Lower leg skin (tissue), 4 donors: ENCODE measurements at regions not wholly inside any gene's neighbourhood (a gene's known extent, or its start where the extent isn't known, plus 50 kb on each side); places are given as distances from the start of the nearest gene placed in this dataset.

Source experiments
- DNase-seq, 2 donors: peaks; one replicate each; pipeline ENCODE4 v3.0.0-alpha.2; 2019; ENCODE audit warnings: low spot score in 2 of 2
- H3K4me3 ChIP-seq: fragments of 200-600 bp; sonication (generic); 2 replicates; pipeline ENCODE4 v1.5.1; 2017; ENCODE audit warnings: mild to moderate bottlenecking, low read depth; ENCODE audit not compliant: poor library complexity, severe bottlenecking
- POLR2A ChIP-seq, 2 donors: fragments of 450-650 bp; IDR thresholded peaks; one replicate each; pipeline ENCODE4 v1.6.1; 2016 to 2017; ENCODE audit warnings: antibody characterized with exemption in 2 of 2, mild to moderate bottlenecking in 1 of 2, moderate library complexity in 1 of 2
- WGBS, 2 donors: methylation state at CpG; one replicate each; pipeline ENCODE4 v1.1.5; 2018; 5-methylcytosine and 5-hydroxymethylcytosine counted together
- intact Hi-C: fragments of 100-400 bp; cut with DNase I; formaldehyde crosslinking; loops from one replicate; pipeline ENCODE4 v1.15.0; 2023; ENCODE audit warnings: low total_unique reads
- TF ChIP-seq, protein P1 (sequence below), 3 donors: fragments of 450-650 bp; IDR thresholded peaks; one replicate each; pipeline ENCODE4 v1.5.1; 2016; ENCODE audit warnings: antibody characterized with exemption in 3 of 3, mild to moderate bottlenecking in 3 of 3, moderate library complexity in 2 of 3

DNA sequence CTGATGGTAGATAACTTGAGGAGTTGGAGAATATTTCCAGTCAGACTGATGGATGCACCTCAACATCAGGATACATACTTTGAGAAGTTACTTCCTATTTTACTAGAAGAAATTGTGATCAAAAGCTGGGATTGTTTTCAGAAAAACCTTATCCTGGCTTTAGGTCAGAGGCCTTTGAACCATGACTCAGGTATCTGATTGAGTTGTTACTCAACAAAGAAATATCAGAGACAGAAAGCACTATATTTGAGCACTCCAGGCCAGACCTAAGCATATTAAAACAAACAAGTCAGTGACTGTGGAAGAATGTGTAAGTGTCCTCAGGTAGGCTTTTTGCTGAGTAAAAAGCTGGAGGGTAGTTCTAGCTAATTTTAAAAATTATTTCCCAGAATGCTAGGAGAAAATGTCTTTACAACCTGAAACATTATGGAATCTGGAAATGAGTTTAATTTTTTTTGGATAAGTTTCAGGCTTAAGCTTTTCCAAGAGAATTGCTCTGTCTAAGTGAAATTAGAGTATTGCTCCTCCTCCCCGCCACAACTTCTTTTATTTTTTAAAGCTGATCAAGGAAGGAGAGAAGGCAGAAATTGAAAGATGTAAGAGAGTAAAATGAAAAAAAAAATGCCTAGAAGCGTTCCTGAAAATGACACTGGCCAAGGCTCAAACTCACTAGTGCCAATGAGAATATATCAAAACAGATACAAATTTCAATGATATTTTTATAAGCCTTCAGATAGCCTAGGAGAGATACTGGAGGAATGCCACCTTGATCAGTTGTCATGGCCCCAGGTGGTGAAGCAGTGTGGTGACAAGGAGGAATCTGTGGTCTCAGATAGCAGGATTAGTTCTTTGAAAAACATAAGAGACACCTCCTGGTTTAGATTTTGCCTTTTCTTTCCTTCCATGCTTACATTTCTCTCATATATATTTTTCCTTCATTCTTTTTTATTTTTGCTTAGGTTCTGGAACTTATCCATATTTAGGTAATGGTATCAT, 790.3 kb downstream of the TMTC2 start:
- DNase-seq, result no peak
- no peak overlapping the region for H3K4me3 ChIP-seq
- intact Hi-C loops, result no loop called here
- WGBS, 2 donors, result 68 to 75% methylated on average over 2 of the region's 2 CpGs
- TF ChIP-seq POLR2A (IDR thresholded peaks at IDR 0.05), result no peak
- TF ChIP-seq, protein P1, sequence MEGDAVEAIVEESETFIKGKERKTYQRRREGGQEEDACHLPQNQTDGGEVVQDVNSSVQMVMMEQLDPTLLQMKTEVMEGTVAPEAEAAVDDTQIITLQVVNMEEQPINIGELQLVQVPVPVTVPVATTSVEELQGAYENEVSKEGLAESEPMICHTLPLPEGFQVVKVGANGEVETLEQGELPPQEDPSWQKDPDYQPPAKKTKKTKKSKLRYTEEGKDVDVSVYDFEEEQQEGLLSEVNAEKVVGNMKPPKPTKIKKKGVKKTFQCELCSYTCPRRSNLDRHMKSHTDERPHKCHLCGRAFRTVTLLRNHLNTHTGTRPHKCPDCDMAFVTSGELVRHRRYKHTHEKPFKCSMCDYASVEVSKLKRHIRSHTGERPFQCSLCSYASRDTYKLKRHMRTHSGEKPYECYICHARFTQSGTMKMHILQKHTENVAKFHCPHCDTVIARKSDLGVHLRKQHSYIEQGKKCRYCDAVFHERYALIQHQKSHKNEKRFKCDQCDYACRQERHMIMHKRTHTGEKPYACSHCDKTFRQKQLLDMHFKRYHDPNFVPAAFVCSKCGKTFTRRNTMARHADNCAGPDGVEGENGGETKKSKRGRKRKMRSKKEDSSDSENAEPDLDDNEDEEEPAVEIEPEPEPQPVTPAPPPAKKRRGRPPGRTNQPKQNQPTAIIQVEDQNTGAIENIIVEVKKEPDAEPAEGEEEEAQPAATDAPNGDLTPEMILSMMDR (IDR thresholded peaks at IDR 0.05), result no peak

DNA sequence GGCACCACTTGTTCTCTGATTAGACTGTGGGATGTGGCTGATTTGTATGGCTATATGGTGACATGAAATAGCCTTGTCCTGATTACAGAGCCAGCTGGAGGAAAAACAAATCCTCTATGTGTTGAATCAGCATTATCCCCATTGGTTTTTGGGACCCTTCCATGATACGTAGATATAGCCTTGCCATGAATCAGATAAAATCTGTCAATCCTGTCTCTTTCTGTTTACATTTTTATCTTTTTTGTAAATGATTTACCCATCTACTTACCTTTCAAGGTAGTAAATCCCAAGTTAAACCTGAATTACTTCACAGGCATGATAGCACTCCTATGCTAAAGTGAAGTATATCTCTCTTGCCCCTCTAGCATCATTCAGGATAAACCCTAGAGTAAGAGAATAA, 789.3 kb downstream of the TMTC2 start:
- WGBS, 2 donors, result 84 to 90% methylated on average over 1 of the region's 1 CpG
- TF ChIP-seq, protein P1 (IDR thresholded peaks at IDR 0.05), result no peak
- no peak for TF ChIP-seq POLR2A (IDR thresholded peaks at IDR 0.05)
- intact Hi-C loops, result no loop called here
- no peak overlapping the region for H3K4me3 ChIP-seq
- DNase-seq, result no peak

DNA sequence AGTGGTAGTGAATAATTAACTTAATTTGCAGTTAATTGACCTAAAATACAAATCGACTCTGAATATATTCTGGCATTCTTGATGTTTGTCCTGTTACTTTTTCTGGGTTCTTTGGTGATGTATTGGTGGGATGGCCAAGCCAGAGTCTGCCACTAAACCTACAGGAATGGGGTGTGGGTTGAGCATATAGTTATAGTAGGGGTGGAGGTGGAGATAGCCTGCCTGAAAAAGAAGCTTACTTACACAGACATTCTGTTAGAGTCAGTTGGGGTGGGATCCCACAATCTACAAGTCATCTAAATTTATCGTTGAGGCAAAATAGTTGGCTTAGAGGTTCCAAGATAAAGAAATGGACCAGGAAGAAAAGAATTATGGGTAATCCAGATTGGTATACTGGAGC, 787.7 kb downstream of the TMTC2 start:
- no peak for DNase-seq
- 95% methylated on average over 2 of the region's 2 CpGs for WGBS, 2 donors
- intact Hi-C loops, result no loop called here
- H3K4me3 ChIP-seq, result no peak overlapping the region
- TF ChIP-seq, protein P1 (IDR thresholded peaks at IDR 0.05), result no peak
- no peak for TF ChIP-seq POLR2A (IDR thresholded peaks at IDR 0.05)

DNA sequence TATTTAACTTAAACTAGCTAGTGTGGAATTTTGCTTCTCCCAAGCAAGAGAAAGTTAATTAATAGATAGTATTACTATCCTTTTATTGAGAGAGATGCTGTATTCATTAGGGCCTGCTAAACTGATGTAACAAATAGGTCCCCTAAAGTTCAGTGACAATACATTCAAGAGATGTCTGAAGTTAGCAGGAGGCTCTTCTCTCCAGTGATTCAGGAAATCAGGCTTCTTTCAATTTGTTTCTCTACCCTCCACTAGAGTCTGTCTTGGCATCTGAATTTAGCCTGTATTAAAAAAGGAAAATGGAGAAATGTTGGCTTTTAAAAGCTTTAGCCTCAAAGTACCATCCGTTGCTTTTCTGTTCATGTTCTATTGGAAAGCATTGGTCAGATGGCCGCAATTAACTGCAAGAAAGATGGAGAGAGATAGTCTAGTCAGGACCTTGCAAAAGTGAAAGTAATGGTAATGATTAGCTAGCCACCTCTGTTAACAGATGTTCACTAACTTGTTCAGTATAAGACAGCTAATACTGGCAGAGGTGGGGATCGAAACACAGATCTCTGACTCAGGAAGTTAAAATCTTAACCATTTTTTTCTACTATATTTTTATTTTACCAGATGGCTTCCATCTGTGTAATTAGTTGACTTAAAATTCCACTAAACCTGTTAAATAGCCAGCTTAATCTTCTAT, 786.8 kb downstream of the TMTC2 start:
- no peak overlapping the region for H3K4me3 ChIP-seq
- no peak for DNase-seq
- WGBS, 2 donors, result 53 to 66% methylated on average over 3 of the region's 3 CpGs
- TF ChIP-seq POLR2A (IDR thresholded peaks at IDR 0.05), result no peak
- TF ChIP-seq, protein P1 (IDR thresholded peaks at IDR 0.05), result no peak
- intact Hi-C loops, result no loop called here

DNA sequence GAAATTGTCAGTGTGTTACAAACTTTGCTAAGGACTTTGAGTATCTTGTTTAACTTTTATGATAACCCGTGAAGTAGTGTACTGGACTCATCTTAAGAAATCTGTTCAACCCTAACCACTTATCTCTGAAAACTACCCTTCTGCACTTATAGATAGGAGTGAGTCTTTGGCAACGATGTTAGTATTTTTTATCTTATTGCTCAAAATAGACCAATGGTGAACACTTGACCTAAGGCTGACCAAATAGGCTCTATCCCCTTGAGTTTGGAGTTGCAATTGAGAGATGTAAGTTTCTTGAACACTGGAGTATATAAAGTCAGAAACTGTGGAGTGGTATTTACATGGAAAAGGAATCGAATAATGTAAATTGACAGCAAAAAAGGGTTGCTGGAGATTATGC, 786.1 kb downstream of the TMTC2 start:
- intact Hi-C loops, result no loop called here
- WGBS, 2 donors, result 84 to 94% methylated on average over 3 of the region's 3 CpGs
- H3K4me3 ChIP-seq, result no peak overlapping the region
- no peak for DNase-seq
- TF ChIP-seq, protein P1 (IDR thresholded peaks at IDR 0.05), result no peak
- no peak for TF ChIP-seq POLR2A (IDR thresholded peaks at IDR 0.05)
